ENCODE measurements at regions not wholly inside any gene's neighbourhood (a gene's known extent, or its start where the extent isn't known, plus 50 kb on each side); places are given as distances from the start of the nearest gene placed in this dataset.

DNA sequence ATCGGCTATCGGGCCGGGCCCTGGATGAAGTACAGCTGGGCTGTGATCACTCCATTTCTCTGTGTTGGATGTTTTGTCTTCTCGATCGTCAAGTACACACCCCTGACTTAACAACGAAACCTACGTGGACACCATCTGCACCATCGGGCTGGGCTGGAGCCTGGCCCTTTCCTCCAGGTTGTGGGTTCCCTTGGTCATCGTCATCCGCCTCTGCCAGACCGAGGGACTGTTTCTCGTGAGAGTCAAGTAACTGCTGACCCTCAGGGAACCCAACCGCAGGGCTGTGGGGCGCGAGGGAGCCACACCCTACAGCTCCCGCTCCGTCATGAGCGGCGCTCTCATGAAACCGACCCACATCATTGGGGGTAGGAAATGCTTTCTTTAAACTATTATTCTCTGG is 842.4 kb upstream of the TMPRSS15 start:
- Histone ChIP-seq H2BK5ac (ENCODE audit: low read depth, low read length, poor library complexity, severe bottlenecking) (no peak overlapping the region), H3K79me1 (replicated peaks; ENCODE audit: low read length, poor library complexity, severe bottlenecking) (no peaks in the 10 kb centered on the region), H2BK15ac (ENCODE audit: low read depth, poor library complexity, severe bottlenecking) (no peak overlapping the region), H3K27ac (ENCODE audit: low read length, poor library complexity, severe bottlenecking) (no peak overlapping the region), H2BK12ac (ENCODE audit: low read length in 2 of 2) (no peak overlapping the region), H3K9me3 (ENCODE audit: control insufficient read depth, low read length) (peaks cover 13% of the 10 kb centered on the region), H3K4ac (ENCODE audit: low read depth in 1 of 2, low read length in 2 of 2) (no peak overlapping the region), H3K14ac (ENCODE audit: low read length in 2 of 2) (no peak overlapping the region), H3K4me1 (ENCODE audit: control insufficient read depth, insufficient read depth, low read depth, low read length) (no peaks in the 10 kb centered on the region), H2AFZ (ENCODE audit: low read depth, low read length) (no peak overlapping the region), H3K23ac (ENCODE audit: low read length in 2 of 2) (no peak overlapping the region), H3K9ac (ENCODE audit: low read length) (no peak overlapping the region), H2BK120ac (ENCODE audit: low read depth, low read length) (no peak overlapping the region), H3K4me3 (ENCODE audit: insufficient read depth in 1 of 2, low read depth in 1 of 2, low read length in 2 of 2) (no peak overlapping the region), H3K4me2 (ENCODE audit: low read length, poor library complexity, severe bottlenecking) (no peak overlapping the region), H3K36me3 (ENCODE audit: control insufficient read depth in 1 of 2, insufficient read depth in 2 of 2, low read depth in 1 of 2, low read length in 2 of 2) (no peaks in the 10 kb centered on the region), H4K91ac (ENCODE audit: low read length) (no peak overlapping the region), H3K27me3 (ENCODE audit: control insufficient read depth in 1 of 2, insufficient read depth in 1 of 2, low read length in 2 of 2) (no peaks in the 10 kb centered on the region), H4K8ac (ENCODE audit: low read length) (no peak overlapping the region), H2AK5ac (ENCODE audit: low read length, severe bottlenecking) (no peak overlapping the region), H3K18ac (ENCODE audit: low read depth in 1 of 2, low read length in 2 of 2) (no peak overlapping the region)
- DNase-seq, result no peak
- 93% methylated on average over 14 of the region's 20 CpGs for WGBS

DNA sequence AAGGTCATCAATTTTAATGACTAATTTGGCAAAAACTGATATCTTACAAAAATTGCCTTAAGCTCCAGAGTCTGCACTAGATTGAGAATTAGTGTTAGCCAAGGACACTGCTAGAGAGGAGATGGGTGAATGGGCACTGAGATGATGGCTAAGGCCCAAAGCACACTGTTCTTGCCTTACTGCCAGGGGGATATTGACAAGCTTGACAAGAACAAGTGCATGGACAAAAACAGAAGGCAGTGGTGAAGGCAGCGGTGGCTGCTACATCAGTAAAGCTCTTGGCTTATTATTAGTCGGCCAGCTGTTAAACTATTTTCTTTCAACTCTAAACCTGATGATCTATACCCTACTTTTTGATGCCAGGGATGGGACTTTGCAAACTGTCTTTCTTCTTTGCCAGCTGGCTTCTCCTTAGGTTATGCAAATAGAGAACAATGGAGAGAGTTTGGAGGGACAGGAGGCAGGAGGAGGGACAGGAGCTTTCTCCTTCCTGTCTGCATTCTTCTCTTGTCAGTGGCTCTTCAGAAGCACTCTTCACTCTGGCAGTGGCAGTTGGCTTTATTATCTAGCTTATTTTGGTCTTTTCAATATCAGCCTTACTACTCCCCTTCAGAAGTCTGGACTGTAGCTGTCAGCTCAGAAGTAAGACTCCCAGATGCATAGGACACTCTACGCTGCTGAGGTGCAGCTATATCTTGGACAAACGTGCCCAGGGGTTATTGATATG is 853.5 kb upstream of the TMPRSS15 start:
- Histone ChIP-seq H4K91ac (ENCODE audit: low read length) (no peak overlapping the region), H3K27ac (ENCODE audit: low read length, poor library complexity, severe bottlenecking) (no peak overlapping the region), H3K18ac (ENCODE audit: low read depth in 1 of 2, low read length in 2 of 2) (no peak overlapping the region), H2AFZ (ENCODE audit: low read depth, low read length) (no peak overlapping the region), H4K8ac (ENCODE audit: low read length) (no peak overlapping the region), H3K4ac (ENCODE audit: low read depth in 1 of 2, low read length in 2 of 2) (no peak overlapping the region), H2BK120ac (ENCODE audit: low read depth, low read length) (no peak overlapping the region), H3K4me2 (ENCODE audit: low read length, poor library complexity, severe bottlenecking) (no peak overlapping the region), H3K23ac (ENCODE audit: low read length in 2 of 2) (no peak overlapping the region), H3K4me1 (ENCODE audit: control insufficient read depth, insufficient read depth, low read depth, low read length) (no peaks in the 10 kb centered on the region), H2AK5ac (ENCODE audit: low read length, severe bottlenecking) (no peak overlapping the region), H2BK15ac (ENCODE audit: low read depth, poor library complexity, severe bottlenecking) (no peak overlapping the region), H3K9ac (ENCODE audit: low read length) (no peak overlapping the region), H2BK12ac (ENCODE audit: low read length in 2 of 2) (no peak overlapping the region), H3K36me3 (ENCODE audit: control insufficient read depth in 1 of 2, insufficient read depth in 2 of 2, low read depth in 1 of 2, low read length in 2 of 2) (no peaks in the 10 kb centered on the region), H3K14ac (ENCODE audit: low read length in 2 of 2) (no peak overlapping the region), H3K79me1 (replicated peaks; ENCODE audit: low read length, poor library complexity, severe bottlenecking) (no peaks in the 10 kb centered on the region), H3K27me3 (ENCODE audit: control insufficient read depth in 1 of 2, insufficient read depth in 1 of 2, low read length in 2 of 2) (no peaks in the 10 kb centered on the region), H3K4me3 (ENCODE audit: insufficient read depth in 1 of 2, low read depth in 1 of 2, low read length in 2 of 2) (no peak overlapping the region), H2BK5ac (ENCODE audit: low read depth, low read length, poor library complexity, severe bottlenecking) (no peak overlapping the region), H3K9me3 (ENCODE audit: control insufficient read depth, low read length) (peaks cover 3% of the 10 kb centered on the region)
- no peak for DNase-seq
- 85% methylated on average over 2 of the region's 4 CpGs for WGBS

DNA sequence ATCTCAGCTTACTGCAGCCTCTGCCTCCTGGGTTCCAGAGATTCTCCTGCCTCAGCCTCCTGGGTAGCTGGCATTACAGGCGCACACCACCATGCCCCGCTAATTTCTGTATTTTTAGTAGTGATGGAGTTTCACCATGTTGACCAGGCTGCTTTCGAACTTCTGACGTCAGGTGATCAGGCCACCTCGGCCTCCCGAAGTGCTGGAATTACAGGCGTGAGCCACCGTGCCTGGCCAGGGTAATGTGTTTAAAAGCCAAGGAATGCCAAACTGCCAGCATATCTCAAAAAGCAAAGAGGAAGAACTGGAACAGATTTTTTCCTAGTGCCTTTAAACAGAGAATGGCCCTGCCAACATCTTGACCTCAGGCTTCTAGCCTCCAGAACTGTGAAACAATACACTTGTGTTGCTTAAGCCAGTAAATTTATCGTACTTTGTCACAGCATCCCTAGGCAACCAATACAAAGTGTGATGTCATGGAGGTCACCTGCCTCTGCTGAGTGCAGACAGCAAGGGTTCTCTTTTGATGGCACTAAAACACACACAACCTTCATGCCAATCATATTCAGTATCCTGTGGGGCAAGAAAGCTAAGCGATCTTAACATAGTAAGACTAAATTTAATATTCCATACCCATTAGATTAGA is 858.3 kb upstream of the TMPRSS15 start:
- no peak overlapping the region for H2BK12ac ChIP-seq (ENCODE audit: low read length in 2 of 2)
- H4K8ac ChIP-seq (ENCODE audit: low read length), result no peak overlapping the region
- H2BK120ac ChIP-seq (ENCODE audit: low read depth, low read length), result no peak overlapping the region
- no peak overlapping the region for H3K4me3 ChIP-seq (ENCODE audit: insufficient read depth in 1 of 2, low read depth in 1 of 2, low read length in 2 of 2)
- no peak overlapping the region for H2BK5ac ChIP-seq (ENCODE audit: low read depth, low read length, poor library complexity, severe bottlenecking)
- H2AFZ ChIP-seq (ENCODE audit: low read depth, low read length), result no peak overlapping the region
- H3K79me1 ChIP-seq (replicated peaks; ENCODE audit: low read length, poor library complexity, severe bottlenecking), result no peaks in the 10 kb centered on the region
- H3K9ac ChIP-seq (ENCODE audit: low read length), result no peak overlapping the region
- no peak for DNase-seq
- no peak overlapping the region for H3K23ac ChIP-seq (ENCODE audit: low read length in 2 of 2)
- H3K4me1 ChIP-seq (ENCODE audit: control insufficient read depth, insufficient read depth, low read depth, low read length), result no peaks in the 10 kb centered on the region
- no peaks in the 10 kb centered on the region for H3K27me3 ChIP-seq (ENCODE audit: control insufficient read depth in 1 of 2, insufficient read depth in 1 of 2, low read length in 2 of 2)
- peaks cover 2% of the 10 kb centered on the region for H3K9me3 ChIP-seq (ENCODE audit: control insufficient read depth, low read length)
- no peak overlapping the region for H2BK15ac ChIP-seq (ENCODE audit: low read depth, poor library complexity, severe bottlenecking)
- H3K18ac ChIP-seq (ENCODE audit: low read depth in 1 of 2, low read length in 2 of 2), result no peak overlapping the region
- 84% methylated on average over 9 of the region's 10 CpGs for WGBS
- no peak overlapping the region for H3K4me2 ChIP-seq (ENCODE audit: low read length, poor library complexity, severe bottlenecking)
- no peak overlapping the region for H2AK5ac ChIP-seq (ENCODE audit: low read length, severe bottlenecking)
- no peak overlapping the region for H3K27ac ChIP-seq (ENCODE audit: low read length, poor library complexity, severe bottlenecking)
- H3K4ac ChIP-seq (ENCODE audit: low read depth in 1 of 2, low read length in 2 of 2), result no peak overlapping the region
- H3K14ac ChIP-seq (ENCODE audit: low read length in 2 of 2), result no peak overlapping the region
- no peaks in the 10 kb centered on the region for H3K36me3 ChIP-seq (ENCODE audit: control insufficient read depth in 1 of 2, insufficient read depth in 2 of 2, low read depth in 1 of 2, low read length in 2 of 2)
- no peak overlapping the region for H4K91ac ChIP-seq (ENCODE audit: low read length)

DNA sequence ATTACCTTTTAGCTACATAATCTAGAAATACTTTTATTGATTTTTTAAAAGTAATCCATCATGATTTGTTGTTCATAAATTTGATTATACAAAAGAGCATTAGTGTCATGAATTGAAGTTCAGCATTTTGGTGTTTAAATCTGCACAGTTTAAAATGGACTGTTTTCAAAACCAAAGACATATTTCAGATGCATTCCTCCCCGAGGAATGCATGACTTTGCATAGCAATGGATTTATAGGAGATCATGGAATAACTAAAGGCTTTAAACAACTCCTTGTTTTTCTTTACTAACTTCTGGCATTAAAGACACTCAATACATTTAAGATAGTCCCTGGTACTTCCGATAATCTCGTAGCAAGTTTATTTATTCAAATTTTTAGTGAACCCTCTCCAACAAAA is 863.1 kb upstream of the TMPRSS15 start:
- no peak overlapping the region for H4K8ac ChIP-seq (ENCODE audit: low read length)
- no peak overlapping the region for H2BK12ac ChIP-seq (ENCODE audit: low read length in 2 of 2)
- H3K4ac ChIP-seq (ENCODE audit: low read depth in 1 of 2, low read length in 2 of 2), result no peak overlapping the region
- no peak overlapping the region for H2BK5ac ChIP-seq (ENCODE audit: low read depth, low read length, poor library complexity, severe bottlenecking)
- H2AK5ac ChIP-seq (ENCODE audit: low read length, severe bottlenecking), result no peak overlapping the region
- H3K4me2 ChIP-seq (ENCODE audit: low read length, poor library complexity, severe bottlenecking), result no peak overlapping the region
- no peak overlapping the region for H3K14ac ChIP-seq (ENCODE audit: low read length in 2 of 2)
- H3K4me3 ChIP-seq (ENCODE audit: insufficient read depth in 1 of 2, low read depth in 1 of 2, low read length in 2 of 2), result no peak overlapping the region
- H3K27me3 ChIP-seq (ENCODE audit: control insufficient read depth in 1 of 2, insufficient read depth in 1 of 2, low read length in 2 of 2), result no peaks in the 10 kb centered on the region
- no peaks in the 10 kb centered on the region for H3K36me3 ChIP-seq (ENCODE audit: control insufficient read depth in 1 of 2, insufficient read depth in 2 of 2, low read depth in 1 of 2, low read length in 2 of 2)
- no peak overlapping the region for H2BK15ac ChIP-seq (ENCODE audit: low read depth, poor library complexity, severe bottlenecking)
- H3K9ac ChIP-seq (ENCODE audit: low read length), result no peak overlapping the region
- no peaks in the 10 kb centered on the region for H3K9me3 ChIP-seq (ENCODE audit: control insufficient read depth, low read length)
- no peak overlapping the region for H2BK120ac ChIP-seq (ENCODE audit: low read depth, low read length)
- H3K27ac ChIP-seq (ENCODE audit: low read length, poor library complexity, severe bottlenecking), result no peak overlapping the region
- H4K91ac ChIP-seq (ENCODE audit: low read length), result no peak overlapping the region
- WGBS, result 33% methylated on average over 2 of the region's 3 CpGs
- no peak overlapping the region for H2AFZ ChIP-seq (ENCODE audit: low read depth, low read length)
- no peaks in the 10 kb centered on the region for H3K4me1 ChIP-seq (ENCODE audit: control insufficient read depth, insufficient read depth, low read depth, low read length)
- H3K23ac ChIP-seq (ENCODE audit: low read length in 2 of 2), result no peak overlapping the region
- no peak overlapping the region for H3K18ac ChIP-seq (ENCODE audit: low read depth in 1 of 2, low read length in 2 of 2)
- no peak for DNase-seq
- H3K79me1 ChIP-seq (replicated peaks; ENCODE audit: low read length, poor library complexity, severe bottlenecking), result no peaks in the 10 kb centered on the region

All from mesenchymal stem cell (in vitro differentiated cells and primary cell).